Astrocyte (in vitro differentiated cells and primary cell): ENCODE measurements at regions not wholly inside any gene's neighbourhood (a gene's known extent, or its start where the extent isn't known, plus 50 kb on each side); places are given as distances from the start of the nearest gene placed in this dataset.

Experiments used
- DNase-seq: peaks from one replicate; pipeline ENCODE4 v3.0.0-alpha.2; 2010; ENCODE audit warnings: low read depth
- FAIRE-seq: peaks from 2 replicates; lab custom pipeline; 2011; peaks lifted over from hg19 to GRCh38; lab: Jason Lieb, UNC
- H2AFZ ChIP-seq: 2 replicates; pipeline ENCODE4 v1.6.0; 2012; ENCODE audit warnings: low read depth, low read length, inconsistent platforms
- H3K27ac ChIP-seq: 2 replicates; pipeline ENCODE4 v1.5.1; 2011; ENCODE audit warnings: low read depth, low read length, inconsistent platforms
- H3K27me3 ChIP-seq: 2 replicates; pipeline ENCODE4 v1.6.0; 2011; ENCODE audit warnings: low read length, inconsistent platforms; ENCODE audit not compliant: insufficient read depth
- H3K36me3 ChIP-seq: 2 replicates; pipeline ENCODE4 v1.5.1; 2011; ENCODE audit warnings: low read length, inconsistent platforms; ENCODE audit not compliant: insufficient read depth
- H3K4me1 ChIP-seq: 2 replicates; pipeline ENCODE4 v1.5.1; 2011; ENCODE audit warnings: low read length, inconsistent platforms; ENCODE audit not compliant: insufficient read depth
- H3K4me2 ChIP-seq: 2 replicates; pipeline ENCODE4 v1.6.0; 2012; ENCODE audit warnings: low read length, inconsistent platforms
- H3K4me3 ChIP-seq: 2 replicates; pipeline ENCODE4 v1.5.1; 2011; ENCODE audit warnings: low read depth, mild to moderate bottlenecking, low read length, inconsistent platforms; ENCODE audit not compliant: insufficient read depth
- H3K79me2 ChIP-seq: 2 replicates; pipeline ENCODE4 v1.6.0; 2012; ENCODE audit warnings: mild to moderate bottlenecking, low read length, inconsistent platforms; ENCODE audit not compliant: insufficient read depth
- H3K9ac ChIP-seq: 2 replicates; pipeline ENCODE4 v1.6.0; 2012; ENCODE audit warnings: mild to moderate bottlenecking, low read length, inconsistent platforms
- H3K9me3 ChIP-seq: 2 replicates; pipeline ENCODE4 v1.5.1; 2012; ENCODE audit warnings: low read depth, mild to moderate bottlenecking, low read length, inconsistent platforms; ENCODE audit not compliant: insufficient read depth
- H4K20me1 ChIP-seq: 2 replicates; pipeline ENCODE4 v1.6.0; 2012; ENCODE audit warnings: low read length, inconsistent platforms; ENCODE audit not compliant: insufficient read depth
- H3K27ac Mint-ChIP-seq: one replicate; pipeline ENCODE4 v1.8.0; 2021; ENCODE audit warnings: mild to moderate bottlenecking, mixed read lengths; ENCODE audit not compliant: unreplicated experiment
- H3K27me3 Mint-ChIP-seq: one replicate; pipeline ENCODE4 v1.8.0; 2021; ENCODE audit warnings: low read depth, mixed read lengths; ENCODE audit not compliant: unreplicated experiment
- H3K36me3 Mint-ChIP-seq: one replicate; pipeline ENCODE4 v1.8.0; 2021; ENCODE audit warnings: low read depth, mixed read lengths; ENCODE audit not compliant: unreplicated experiment
- H3K4me1 Mint-ChIP-seq: one replicate; pipeline ENCODE4 v1.8.0; 2021; ENCODE audit warnings: low read depth, mixed read lengths; ENCODE audit not compliant: unreplicated experiment
- H3K4me3 Mint-ChIP-seq: one replicate; pipeline ENCODE4 v1.8.0; 2021; ENCODE audit warnings: mild to moderate bottlenecking, moderate library complexity, mixed read lengths; ENCODE audit not compliant: unreplicated experiment
- H3K9me3 Mint-ChIP-seq: one replicate; pipeline ENCODE4 v1.8.0; 2021; ENCODE audit warnings: mild to moderate bottlenecking, mixed read lengths; ENCODE audit not compliant: unreplicated experiment
- EZH2 ChIP-seq: IDR thresholded peaks from 2 replicates; pipeline ENCODE4 v1.6.1; 2012; ENCODE audit warnings: mild to moderate bottlenecking, low read length, inconsistent platforms; ENCODE audit not compliant: insufficient read depth
- TF ChIP-seq, protein P1 (sequence below): IDR thresholded peaks from 2 replicates; pipeline ENCODE4 v1.5.1; 2011; ENCODE audit warnings: low read depth, mild to moderate bottlenecking, inconsistent platforms, low read length, moderate library complexity; ENCODE audit not compliant: insufficient read depth

DNA sequence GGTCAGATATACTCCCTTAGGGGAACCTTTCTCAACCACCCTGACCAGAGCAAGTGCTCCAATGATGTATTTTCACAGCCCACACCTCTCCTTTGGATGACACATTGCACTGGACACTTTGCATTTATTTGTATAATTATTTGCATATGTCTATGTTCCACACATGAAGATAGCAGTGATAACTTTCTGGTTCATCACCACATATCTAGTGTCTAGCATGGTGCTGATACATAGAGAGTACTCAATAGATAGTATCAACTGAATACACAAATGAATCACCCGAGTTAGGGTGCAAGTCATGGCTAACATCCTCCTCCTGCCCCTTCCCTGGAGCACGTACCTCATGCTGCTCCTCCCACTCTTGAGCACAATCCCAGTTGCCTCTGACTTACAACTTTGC is 617.6 kb downstream of the EBF1 start:
- H3K27ac Mint-ChIP-seq: no peak overlapping the region

DNA sequence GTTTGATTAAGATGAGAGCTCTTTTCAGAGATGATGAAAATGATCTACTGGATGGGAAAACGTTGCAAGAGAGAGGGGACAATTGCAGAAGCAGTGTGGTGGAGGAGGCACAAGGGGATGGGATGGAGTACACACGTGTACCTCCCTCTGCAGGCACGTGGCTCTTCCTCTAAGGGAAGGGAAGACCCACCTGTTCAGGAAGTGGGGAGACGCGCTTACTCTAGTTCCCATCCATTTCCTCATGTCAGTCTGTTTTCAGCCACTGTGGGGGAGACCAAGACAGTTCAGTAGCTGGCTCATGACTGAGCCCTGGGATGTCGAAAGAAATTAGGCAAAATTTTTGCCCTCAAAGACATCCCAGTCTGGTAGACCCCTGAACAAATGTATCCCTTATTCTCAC is 619.2 kb upstream of the CLINT1 start:
- no peaks in the 10 kb centered on the region for H3K9me3 Mint-ChIP-seq
- H3K27me3 Mint-ChIP-seq: peaks cover 19% of the 10 kb centered on the region
- no peak overlapping the region for H3K4me2 ChIP-seq
- no peaks in the 10 kb centered on the region for H3K4me1 ChIP-seq
- no peak overlapping the region for H3K27ac Mint-ChIP-seq
- no peak overlapping the region for H3K4me3 ChIP-seq
- H3K27ac ChIP-seq: no peak overlapping the region
- H3K36me3 ChIP-seq: no peaks in the 10 kb centered on the region
- no peak overlapping the region for H3K4me3 Mint-ChIP-seq
- H3K27me3 ChIP-seq: no peaks in the 10 kb centered on the region
- FAIRE-seq: no peak
- H3K36me3 Mint-ChIP-seq: peaks cover 1% of the 10 kb centered on the region
- no peaks in the 10 kb centered on the region for H3K79me2 ChIP-seq
- no peaks in the 10 kb centered on the region for H3K9me3 ChIP-seq
- no peak overlapping the region for H2AFZ ChIP-seq
- TF ChIP-seq EZH2: no peak
- TF ChIP-seq, protein P1, sequence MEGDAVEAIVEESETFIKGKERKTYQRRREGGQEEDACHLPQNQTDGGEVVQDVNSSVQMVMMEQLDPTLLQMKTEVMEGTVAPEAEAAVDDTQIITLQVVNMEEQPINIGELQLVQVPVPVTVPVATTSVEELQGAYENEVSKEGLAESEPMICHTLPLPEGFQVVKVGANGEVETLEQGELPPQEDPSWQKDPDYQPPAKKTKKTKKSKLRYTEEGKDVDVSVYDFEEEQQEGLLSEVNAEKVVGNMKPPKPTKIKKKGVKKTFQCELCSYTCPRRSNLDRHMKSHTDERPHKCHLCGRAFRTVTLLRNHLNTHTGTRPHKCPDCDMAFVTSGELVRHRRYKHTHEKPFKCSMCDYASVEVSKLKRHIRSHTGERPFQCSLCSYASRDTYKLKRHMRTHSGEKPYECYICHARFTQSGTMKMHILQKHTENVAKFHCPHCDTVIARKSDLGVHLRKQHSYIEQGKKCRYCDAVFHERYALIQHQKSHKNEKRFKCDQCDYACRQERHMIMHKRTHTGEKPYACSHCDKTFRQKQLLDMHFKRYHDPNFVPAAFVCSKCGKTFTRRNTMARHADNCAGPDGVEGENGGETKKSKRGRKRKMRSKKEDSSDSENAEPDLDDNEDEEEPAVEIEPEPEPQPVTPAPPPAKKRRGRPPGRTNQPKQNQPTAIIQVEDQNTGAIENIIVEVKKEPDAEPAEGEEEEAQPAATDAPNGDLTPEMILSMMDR: no peak
- no peak overlapping the region for H3K9ac ChIP-seq
- no peaks in the 10 kb centered on the region for H4K20me1 ChIP-seq
- DNase-seq: no peak
- peaks cover 4% of the 10 kb centered on the region for H3K4me1 Mint-ChIP-seq

More for the DNA sequence above, 617.6 kb downstream of the EBF1 start:
- no peaks in the 10 kb centered on the region for H3K36me3 ChIP-seq
- no peak overlapping the region for H3K9ac ChIP-seq
- no peak overlapping the region for H3K27ac ChIP-seq
- Mint-ChIP-seq H3K36me3 (no peaks in the 10 kb centered on the region), H3K4me3 (no peak overlapping the region), H3K9me3 (no peaks in the 10 kb centered on the region), H3K4me1 (peaks cover 17% of the 10 kb centered on the region), H3K27me3 (peaks cover 12% of the 10 kb centered on the region)
- DNase-seq: no peak
- no peak overlapping the region for H3K4me3 ChIP-seq
- no peaks in the 10 kb centered on the region for H3K9me3 ChIP-seq
- TF ChIP-seq, protein P1: no peak
- TF ChIP-seq EZH2: no peak
- no peaks in the 10 kb centered on the region for H3K4me1 ChIP-seq
- H4K20me1 ChIP-seq: no peaks in the 10 kb centered on the region
- H2AFZ ChIP-seq: no peak overlapping the region
- no peaks in the 10 kb centered on the region for H3K79me2 ChIP-seq
- no peak for FAIRE-seq
- H3K27me3 ChIP-seq: no peaks in the 10 kb centered on the region
- no peak overlapping the region for H3K4me2 ChIP-seq

DNA sequence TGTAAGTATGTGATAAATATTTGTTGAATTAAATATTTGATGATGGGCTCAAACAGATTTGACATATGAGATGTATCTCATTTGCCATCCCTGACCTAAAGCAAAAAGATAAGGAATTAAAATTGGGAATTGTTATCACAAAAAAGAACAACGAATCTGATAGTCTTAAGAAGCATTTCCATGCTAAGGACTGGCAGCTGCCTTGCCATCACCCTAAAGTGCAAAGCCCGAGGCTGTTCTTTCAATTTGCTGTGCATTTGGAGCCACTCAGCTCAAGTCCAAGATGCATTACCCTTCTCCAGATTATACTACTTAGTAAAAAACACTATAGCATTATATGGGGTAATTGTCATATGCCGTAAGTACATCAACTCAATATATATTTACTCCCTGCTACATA is 618.3 kb upstream of the CLINT1 start:
- Histone ChIP-seq H3K9me3 (no peaks in the 10 kb centered on the region), H3K4me3 (no peak overlapping the region), H3K9ac (no peak overlapping the region), H3K27me3 (no peaks in the 10 kb centered on the region), H3K79me2 (no peaks in the 10 kb centered on the region), H2AFZ (no peak overlapping the region), H3K36me3 (no peaks in the 10 kb centered on the region), H4K20me1 (no peaks in the 10 kb centered on the region), H3K27ac (no peak overlapping the region), H3K4me2 (no peak overlapping the region), H3K4me1 (no peaks in the 10 kb centered on the region)
- FAIRE-seq: no peak
- no peaks in the 10 kb centered on the region for H3K9me3 Mint-ChIP-seq
- no peaks in the 10 kb centered on the region for H3K4me1 Mint-ChIP-seq
- no peak for DNase-seq
- no peak overlapping the region for H3K27ac Mint-ChIP-seq
- no peak overlapping the region for H3K4me3 Mint-ChIP-seq
- no peak for TF ChIP-seq EZH2
- TF ChIP-seq, protein P1: no peak
- peaks cover 19% of the 10 kb centered on the region for H3K27me3 Mint-ChIP-seq
- H3K36me3 Mint-ChIP-seq: peaks cover 1% of the 10 kb centered on the region
